ENCODE measurements at regions not wholly inside any gene's neighbourhood (a gene's known extent, or its start where the extent isn't known, plus 50 kb on each side); places are given as distances from the start of the nearest gene placed in this dataset.
"Not testable (repeated sequence)": the region's sequence is repeated elsewhere in the genome, so short reads cannot be mapped to it uniquely, and the experiment has no call there.

- peak overlapping the region; percentile 82 for H3K27ac ChIP-seq (ENCODE audit: low read depth, low read length)
- 67% methylated on average over 2 of the region's 2 CpGs for WGBS
- 0 out of 2 replicates have a peak overlapping the region, but pooled peaks have one; percentile 11 for H3K9ac ChIP-seq (ENCODE audit: low read depth, low read length)
- not testable (repeated sequence) for H3K36me3 ChIP-seq (ENCODE audit: insufficient read depth, low read length); H3K9me3 ChIP-seq (ENCODE audit: insufficient read depth, low read depth, low read length); H3K4me3 ChIP-seq (ENCODE audit: low read length); H3K27me3 ChIP-seq (ENCODE audit: insufficient read depth, low read length)
- H3K4me1 ChIP-seq (ENCODE audit: insufficient read depth, low read length) = peaks cover 46% of the 10 kb centered on the region
Observed at GRCh38 chr18:35849241-35849640, 123.2 kb upstream of the RMP24 start.

GRCh38 chr18:35851286-35851970 is 121.1 kb upstream of the RMP24 start:
- Histone ChIP-seq H3K4me3 (ENCODE audit: low read length) (no peak overlapping the region), H3K9ac (ENCODE audit: low read depth, low read length) (peak overlapping the region; percentile 48; the same call in 1 of the 2 replicates), H3K4me1 (ENCODE audit: insufficient read depth, low read length) (peaks cover 46% of the 10 kb centered on the region), H3K27me3 (ENCODE audit: insufficient read depth, low read length) (no peaks in the 10 kb centered on the region), H3K27ac (ENCODE audit: low read depth, low read length) (peak overlapping the region; percentile 96), H3K36me3 (ENCODE audit: insufficient read depth, low read length) (no peaks in the 10 kb centered on the region), H3K9me3 (ENCODE audit: insufficient read depth, low read depth, low read length) (no peaks in the 10 kb centered on the region)
- 3% methylated on average over 5 of the region's 5 CpGs for WGBS

- H3K36me3 ChIP-seq (ENCODE audit: insufficient read depth, low read length) = no peaks in the 10 kb centered on the region
- no peak overlapping the region for H3K9ac ChIP-seq (ENCODE audit: low read depth, low read length)
- no peaks in the 10 kb centered on the region for H3K27me3 ChIP-seq (ENCODE audit: insufficient read depth, low read length)
- H3K27ac ChIP-seq (ENCODE audit: low read depth, low read length) = peak overlapping the region; percentile 95; the same call in 1 of the 2 replicates
- H3K4me3 ChIP-seq (ENCODE audit: low read length) = no peak overlapping the region
- H3K4me1 ChIP-seq (ENCODE audit: insufficient read depth, low read length) = peaks cover 46% of the 10 kb centered on the region
- no peaks in the 10 kb centered on the region for H3K9me3 ChIP-seq (ENCODE audit: insufficient read depth, low read depth, low read length)
- WGBS = 92% methylated on average over 2 of the region's 2 CpGs
Observed at GRCh38 chr18:35852786-35853185, 119.7 kb upstream of the RMP24 start.

- no peak overlapping the region for H3K9ac ChIP-seq (ENCODE audit: low read depth, low read length)
- no peak overlapping the region for H3K27ac ChIP-seq (ENCODE audit: low read depth, low read length)
- H3K27me3 ChIP-seq (ENCODE audit: insufficient read depth, low read length) = no peaks in the 10 kb centered on the region
- no peaks in the 10 kb centered on the region for H3K9me3 ChIP-seq (ENCODE audit: insufficient read depth, low read depth, low read length)
- H3K36me3 ChIP-seq (ENCODE audit: insufficient read depth, low read length) = no peaks in the 10 kb centered on the region
- H3K4me1 ChIP-seq (ENCODE audit: insufficient read depth, low read length) = peaks cover 38% of the 10 kb centered on the region
- no peak overlapping the region for H3K4me3 ChIP-seq (ENCODE audit: low read length)
- 95% methylated on average over 5 of the region's 5 CpGs for WGBS
Observed at GRCh38 chr18:35854095-35854494, 118.4 kb upstream of the RMP24 start.

GRCh38 chr18:35856178-35856577 is 116.3 kb upstream of the RMP24 start:
- no peaks in the 10 kb centered on the region for H3K27me3 ChIP-seq (ENCODE audit: insufficient read depth, low read length)
- no peaks in the 10 kb centered on the region for H3K9me3 ChIP-seq (ENCODE audit: insufficient read depth, low read depth, low read length)
- H3K9ac ChIP-seq (ENCODE audit: low read depth, low read length) = no peak overlapping the region
- no peaks in the 10 kb centered on the region for H3K36me3 ChIP-seq (ENCODE audit: insufficient read depth, low read length)
- H3K27ac ChIP-seq (ENCODE audit: low read depth, low read length) = no peak overlapping the region
- H3K4me3 ChIP-seq (ENCODE audit: low read length) = no peak overlapping the region
- H3K4me1 ChIP-seq (ENCODE audit: insufficient read depth, low read length) = peaks cover 21% of the 10 kb centered on the region
- 93% methylated on average over 3 of the region's 3 CpGs for WGBS

GRCh38 chr18:35856721-35857120 is 115.8 kb upstream of the RMP24 start:
- not testable (repeated sequence) for H3K9me3 ChIP-seq (ENCODE audit: insufficient read depth, low read depth, low read length); H3K9ac ChIP-seq (ENCODE audit: low read depth, low read length); H3K4me3 ChIP-seq (ENCODE audit: low read length); H3K27me3 ChIP-seq (ENCODE audit: insufficient read depth, low read length); H3K36me3 ChIP-seq (ENCODE audit: insufficient read depth, low read length); H3K27ac ChIP-seq (ENCODE audit: low read depth, low read length)
- H3K4me1 ChIP-seq (ENCODE audit: insufficient read depth, low read length) = peaks cover 23% of the 10 kb centered on the region
- 43% methylated on average over 1 of the region's 1 CpG for WGBS

- not testable (repeated sequence) for H3K27ac ChIP-seq (ENCODE audit: low read depth, low read length); H3K27me3 ChIP-seq (ENCODE audit: insufficient read depth, low read length); H3K4me3 ChIP-seq (ENCODE audit: low read length); H3K36me3 ChIP-seq (ENCODE audit: insufficient read depth, low read length); H3K9me3 ChIP-seq (ENCODE audit: insufficient read depth, low read depth, low read length); H3K9ac ChIP-seq (ENCODE audit: low read depth, low read length)
- H3K4me1 ChIP-seq (ENCODE audit: insufficient read depth, low read length) = peaks cover 23% of the 10 kb centered on the region
Observed at GRCh38 chr18:35857581-35857980, 114.9 kb upstream of the RMP24 start.

GRCh38 chr18:35861367-35862118 is 110.9 kb upstream of the RMP24 start:
- Histone ChIP-seq H3K9ac (ENCODE audit: low read depth, low read length) (peak overlapping the region; percentile 3; the same call in 1 of the 2 replicates), H3K4me1 (ENCODE audit: insufficient read depth, low read length) (peaks cover 20% of the 10 kb centered on the region), H3K27me3 (ENCODE audit: insufficient read depth, low read length) (no peaks in the 10 kb centered on the region), H3K36me3 (ENCODE audit: insufficient read depth, low read length) (no peaks in the 10 kb centered on the region), H3K9me3 (ENCODE audit: insufficient read depth, low read depth, low read length) (no peaks in the 10 kb centered on the region), H3K27ac (ENCODE audit: low read depth, low read length) (0 out of 2 replicates have a peak overlapping the region, but pooled peaks have one; percentile 1), H3K4me3 (ENCODE audit: low read length) (no peak overlapping the region)
- WGBS = 89% methylated on average over 5 of the region's 5 CpGs

- Histone ChIP-seq H3K27ac (ENCODE audit: low read depth, low read length) (no peak overlapping the region), H3K36me3 (ENCODE audit: insufficient read depth, low read length) (no peaks in the 10 kb centered on the region), H3K9me3 (ENCODE audit: insufficient read depth, low read depth, low read length) (no peaks in the 10 kb centered on the region), H3K9ac (ENCODE audit: low read depth, low read length) (peak overlapping the region; percentile 3; the same call in 1 of the 2 replicates), H3K27me3 (ENCODE audit: insufficient read depth, low read length) (no peaks in the 10 kb centered on the region), H3K4me1 (ENCODE audit: insufficient read depth, low read length) (peaks cover 20% of the 10 kb centered on the region), H3K4me3 (ENCODE audit: low read length) (no peak overlapping the region)
- 81% methylated on average over 4 of the region's 4 CpGs for WGBS
Observed at GRCh38 chr18:35862119-35862640, 110.3 kb upstream of the RMP24 start.

GRCh38 chr18:35864916-35865315 is 107.6 kb upstream of the RMP24 start:
- Histone ChIP-seq H3K4me1 (ENCODE audit: insufficient read depth, low read length) (peaks cover 20% of the 10 kb centered on the region), H3K27ac (ENCODE audit: low read depth, low read length) (no peak overlapping the region), H3K36me3 (ENCODE audit: insufficient read depth, low read length) (no peaks in the 10 kb centered on the region), H3K27me3 (ENCODE audit: insufficient read depth, low read length) (no peaks in the 10 kb centered on the region), H3K9me3 (ENCODE audit: insufficient read depth, low read depth, low read length) (no peaks in the 10 kb centered on the region), H3K9ac (ENCODE audit: low read depth, low read length) (no peak overlapping the region), H3K4me3 (ENCODE audit: low read length) (no peak overlapping the region)
- 78% methylated on average over 1 of the region's 1 CpG for WGBS

GRCh38 chr18:35868915-35869314 is 103.6 kb upstream of the RMP24 start:
- no peaks in the 10 kb centered on the region for H3K27me3 ChIP-seq (ENCODE audit: insufficient read depth, low read length)
- H3K4me3 ChIP-seq (ENCODE audit: low read length) = no peak overlapping the region
- no peaks in the 10 kb centered on the region for H3K36me3 ChIP-seq (ENCODE audit: insufficient read depth, low read length)

More at GRCh38 chr18:35868915-35869314, 103.6 kb upstream of the RMP24 start:
- H3K9me3 ChIP-seq (ENCODE audit: insufficient read depth, low read depth, low read length) = peaks cover 16% of the 10 kb centered on the region
- no peak overlapping the region for H3K9ac ChIP-seq (ENCODE audit: low read depth, low read length)
- H3K27ac ChIP-seq (ENCODE audit: low read depth, low read length) = no peak overlapping the region
- no peaks in the 10 kb centered on the region for H3K4me1 ChIP-seq (ENCODE audit: insufficient read depth, low read length)
